ENCODE measurements at regions not wholly inside any gene's neighbourhood (a gene's known extent, or its start where the extent isn't known, plus 50 kb on each side); places are given as distances from the start of the nearest gene placed in this dataset.

- Histone ChIP-seq H3K79me1 (ENCODE audit: low read length) (no peaks in the 10 kb centered on the region), H3K4me1 (ENCODE audit: control insufficient read depth, low read depth, low read length) (no peaks in the 10 kb centered on the region), H3K36me3 (ENCODE audit: control insufficient read depth, insufficient read depth, low read length) (no peaks in the 10 kb centered on the region), H2BK120ac (ENCODE audit: low read depth, low read length) (no peak overlapping the region), H3K4me2 (ENCODE audit: low read length) (no peak overlapping the region), H3K23ac (ENCODE audit: low read length) (no peak overlapping the region), H3K9ac (ENCODE audit: low read length) (no peak overlapping the region), H2BK15ac (replicated peaks; ENCODE audit: low read depth) (no peak overlapping the region), H2BK5ac (ENCODE audit: low read length) (no peak overlapping the region), H4K8ac (ENCODE audit: low read depth, low read length) (no peak overlapping the region), H3K27ac (ENCODE audit: low read depth, low read length) (no peak overlapping the region), H3K79me2 (ENCODE audit: control insufficient read depth, insufficient read depth, low read length) (no peaks in the 10 kb centered on the region), H3K27me3 (ENCODE audit: insufficient read depth, low read length, poor library complexity) (no peaks in the 10 kb centered on the region), H3K4ac (ENCODE audit: low read depth, low read length) (no peak overlapping the region), H2AK5ac (ENCODE audit: low read length) (no peak overlapping the region), H3K56ac (ENCODE audit: low read length) (no peak overlapping the region), H4K5ac (ENCODE audit: low read length) (no peak overlapping the region), H3K18ac (ENCODE audit: low read length) (no peak overlapping the region), H3K4me3 (ENCODE audit: low read length) (no peak overlapping the region)
- DNase-seq: no peak
- no CpG with 5 or more reads among the region's 3 CpGs for WGBS (ENCODE audit: extremely low coverage, insufficient coverage, low lambda C conversion rate)
Observed at GRCh38 chr9:84439250-84439649, 98.7 kb upstream of the SLC28A3 start.

GRCh38 chr9:84442712-84443111 lies 102.2 kb upstream of the SLC28A3 start:
- no peak overlapping the region for H3K18ac ChIP-seq (ENCODE audit: low read length)
- no peak overlapping the region for H3K4me3 ChIP-seq (ENCODE audit: low read length)
- no peak overlapping the region for H2BK5ac ChIP-seq (ENCODE audit: low read length)
- no peaks in the 10 kb centered on the region for H3K79me1 ChIP-seq (ENCODE audit: low read length)
- no peak overlapping the region for H2AK5ac ChIP-seq (ENCODE audit: low read length)
- H3K4ac ChIP-seq (ENCODE audit: low read depth, low read length): no peak overlapping the region
- H3K4me2 ChIP-seq (ENCODE audit: low read length): no peak overlapping the region
- H2BK120ac ChIP-seq (ENCODE audit: low read depth, low read length): no peak overlapping the region
- no peak for DNase-seq
- no peaks in the 10 kb centered on the region for H3K36me3 ChIP-seq (ENCODE audit: control insufficient read depth, insufficient read depth, low read length)
- no peaks in the 10 kb centered on the region for H3K4me1 ChIP-seq (ENCODE audit: control insufficient read depth, low read depth, low read length)
- no peak overlapping the region for H3K56ac ChIP-seq (ENCODE audit: low read length)
- no peak overlapping the region for H2BK15ac ChIP-seq (replicated peaks; ENCODE audit: low read depth)
- H3K79me2 ChIP-seq (ENCODE audit: control insufficient read depth, insufficient read depth, low read length): no peaks in the 10 kb centered on the region
- H3K23ac ChIP-seq (ENCODE audit: low read length): no peak overlapping the region
- no peak overlapping the region for H4K5ac ChIP-seq (ENCODE audit: low read length)
- H4K8ac ChIP-seq (ENCODE audit: low read depth, low read length): no peak overlapping the region
- no CpG with 5 or more reads among the region's 6 CpGs for WGBS (ENCODE audit: extremely low coverage, insufficient coverage, low lambda C conversion rate)
- H3K27me3 ChIP-seq (ENCODE audit: insufficient read depth, low read length, poor library complexity): no peaks in the 10 kb centered on the region
- no peak overlapping the region for H3K9ac ChIP-seq (ENCODE audit: low read length)
- no peak overlapping the region for H3K27ac ChIP-seq (ENCODE audit: low read depth, low read length)

DNA sequence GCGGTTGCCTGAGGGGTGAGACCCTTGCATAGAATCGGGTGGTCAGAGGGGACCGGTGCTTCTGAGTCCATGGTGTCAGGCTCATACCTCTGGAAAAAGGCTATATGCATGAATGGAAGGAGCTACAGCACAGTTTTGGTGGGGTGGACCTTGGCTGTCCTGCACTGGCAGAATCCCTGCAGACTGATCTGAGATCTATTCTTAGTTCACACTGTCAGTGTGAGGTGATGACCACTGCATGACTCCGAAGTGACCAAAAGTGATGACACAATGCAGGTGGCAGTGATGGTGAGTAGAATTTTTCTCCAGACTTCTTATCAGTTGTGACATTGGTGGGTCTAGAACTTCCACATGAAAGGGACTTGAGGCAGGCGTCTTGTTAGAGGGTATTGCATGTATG lies 105.2 kb upstream of the SLC28A3 start:
- no peak overlapping the region for H4K5ac ChIP-seq (ENCODE audit: low read length)
- no peaks in the 10 kb centered on the region for H3K27me3 ChIP-seq (ENCODE audit: insufficient read depth, low read length, poor library complexity)
- no CpG with 5 or more reads among the region's 5 CpGs for WGBS (ENCODE audit: extremely low coverage, insufficient coverage, low lambda C conversion rate)
- H2AK5ac ChIP-seq (ENCODE audit: low read length): no peak overlapping the region
- H3K79me1 ChIP-seq (ENCODE audit: low read length): no peaks in the 10 kb centered on the region
- no peaks in the 10 kb centered on the region for H3K36me3 ChIP-seq (ENCODE audit: control insufficient read depth, insufficient read depth, low read length)
- no peak overlapping the region for H3K4me3 ChIP-seq (ENCODE audit: low read length)
- no peak overlapping the region for H3K4ac ChIP-seq (ENCODE audit: low read depth, low read length)
- no peak overlapping the region for H3K27ac ChIP-seq (ENCODE audit: low read depth, low read length)
- H3K4me1 ChIP-seq (ENCODE audit: control insufficient read depth, low read depth, low read length): no peaks in the 10 kb centered on the region
- no peaks in the 10 kb centered on the region for H3K79me2 ChIP-seq (ENCODE audit: control insufficient read depth, insufficient read depth, low read length)
- no peak for DNase-seq
- no peak overlapping the region for H3K18ac ChIP-seq (ENCODE audit: low read length)
- H2BK15ac ChIP-seq (replicated peaks; ENCODE audit: low read depth): no peak overlapping the region
- H4K8ac ChIP-seq (ENCODE audit: low read depth, low read length): no peak overlapping the region
- H3K4me2 ChIP-seq (ENCODE audit: low read length): no peak overlapping the region
- H2BK120ac ChIP-seq (ENCODE audit: low read depth, low read length): no peak overlapping the region
- H3K9ac ChIP-seq (ENCODE audit: low read length): no peak overlapping the region
- no peak overlapping the region for H3K23ac ChIP-seq (ENCODE audit: low read length)
- no peak overlapping the region for H2BK5ac ChIP-seq (ENCODE audit: low read length)
- H3K56ac ChIP-seq (ENCODE audit: low read length): no peak overlapping the region

GRCh38 chr9:84447305-84447704 lies 106.7 kb upstream of the SLC28A3 start:
- no peak for DNase-seq
- H4K8ac ChIP-seq (ENCODE audit: low read depth, low read length): no peak overlapping the region
- no peak overlapping the region for H2BK15ac ChIP-seq (replicated peaks; ENCODE audit: low read depth)
- H3K18ac ChIP-seq (ENCODE audit: low read length): no peak overlapping the region
- H2BK5ac ChIP-seq (ENCODE audit: low read length): no peak overlapping the region
- no peak overlapping the region for H2BK120ac ChIP-seq (ENCODE audit: low read depth, low read length)
- no peak overlapping the region for H4K5ac ChIP-seq (ENCODE audit: low read length)
- no peaks in the 10 kb centered on the region for H3K79me2 ChIP-seq (ENCODE audit: control insufficient read depth, insufficient read depth, low read length)
- WGBS (ENCODE audit: extremely low coverage, insufficient coverage, low lambda C conversion rate): no CpG with 5 or more reads among the region's 2 CpGs
- H3K23ac ChIP-seq (ENCODE audit: low read length): no peak overlapping the region
- no peak overlapping the region for H2AK5ac ChIP-seq (ENCODE audit: low read length)
- H3K4me3 ChIP-seq (ENCODE audit: low read length): no peak overlapping the region
- H3K36me3 ChIP-seq (ENCODE audit: control insufficient read depth, insufficient read depth, low read length): no peaks in the 10 kb centered on the region
- H3K79me1 ChIP-seq (ENCODE audit: low read length): no peaks in the 10 kb centered on the region
- no peaks in the 10 kb centered on the region for H3K4me1 ChIP-seq (ENCODE audit: control insufficient read depth, low read depth, low read length)
- H3K56ac ChIP-seq (ENCODE audit: low read length): no peak overlapping the region
- no peak overlapping the region for H3K9ac ChIP-seq (ENCODE audit: low read length)
- no peak overlapping the region for H3K4me2 ChIP-seq (ENCODE audit: low read length)
- H3K27ac ChIP-seq (ENCODE audit: low read depth, low read length): no peak overlapping the region
- no peak overlapping the region for H3K4ac ChIP-seq (ENCODE audit: low read depth, low read length)
- no peaks in the 10 kb centered on the region for H3K27me3 ChIP-seq (ENCODE audit: insufficient read depth, low read length, poor library complexity)

DNA sequence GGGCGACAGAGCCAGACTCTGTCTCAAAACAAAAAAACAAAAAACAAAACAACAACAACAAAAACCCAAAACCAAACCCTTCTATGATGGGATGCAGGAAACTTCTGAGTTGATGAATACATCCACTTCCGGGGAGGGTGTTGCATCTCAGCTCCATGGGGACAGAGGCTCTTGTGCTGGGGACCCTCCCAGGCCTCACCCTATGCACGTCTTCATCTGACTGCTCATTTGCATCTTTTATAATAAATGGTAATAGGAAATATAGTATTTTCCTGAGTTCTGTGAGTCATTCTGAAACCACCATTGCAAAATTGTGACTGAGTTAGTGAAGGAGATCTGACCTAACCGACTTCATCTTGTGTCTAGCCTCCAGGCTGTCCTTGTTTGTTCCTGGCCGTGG lies 109.5 kb upstream of the SLC28A3 start:
- no peak overlapping the region for H3K18ac ChIP-seq (ENCODE audit: low read length)
- H3K56ac ChIP-seq (ENCODE audit: low read length): no peak overlapping the region
- no peak overlapping the region for H3K4me3 ChIP-seq (ENCODE audit: low read length)
- no peak overlapping the region for H2BK5ac ChIP-seq (ENCODE audit: low read length)
- no peaks in the 10 kb centered on the region for H3K79me1 ChIP-seq (ENCODE audit: low read length)
- H4K5ac ChIP-seq (ENCODE audit: low read length): no peak overlapping the region
- no peak overlapping the region for H3K27ac ChIP-seq (ENCODE audit: low read depth, low read length)
- no CpG with 5 or more reads among the region's 5 CpGs for WGBS (ENCODE audit: extremely low coverage, insufficient coverage, low lambda C conversion rate)
- no peak overlapping the region for H3K23ac ChIP-seq (ENCODE audit: low read length)
- H4K8ac ChIP-seq (ENCODE audit: low read depth, low read length): no peak overlapping the region
- no peaks in the 10 kb centered on the region for H3K36me3 ChIP-seq (ENCODE audit: control insufficient read depth, insufficient read depth, low read length)
- no peaks in the 10 kb centered on the region for H3K79me2 ChIP-seq (ENCODE audit: control insufficient read depth, insufficient read depth, low read length)
- no peak overlapping the region for H3K9ac ChIP-seq (ENCODE audit: low read length)
- no peak overlapping the region for H2BK120ac ChIP-seq (ENCODE audit: low read depth, low read length)
- no peaks in the 10 kb centered on the region for H3K4me1 ChIP-seq (ENCODE audit: control insufficient read depth, low read depth, low read length)
- no peak for DNase-seq
- H3K4me2 ChIP-seq (ENCODE audit: low read length): no peak overlapping the region
- H3K4ac ChIP-seq (ENCODE audit: low read depth, low read length): no peak overlapping the region
- H2AK5ac ChIP-seq (ENCODE audit: low read length): no peak overlapping the region
- no peak overlapping the region for H2BK15ac ChIP-seq (replicated peaks; ENCODE audit: low read depth)
- no peaks in the 10 kb centered on the region for H3K27me3 ChIP-seq (ENCODE audit: insufficient read depth, low read length, poor library complexity)

GRCh38 chr9:84456527-84456926 lies 116.0 kb upstream of the SLC28A3 start:
- H2BK5ac ChIP-seq (ENCODE audit: low read length): no peak overlapping the region
- no peak overlapping the region for H2BK15ac ChIP-seq (replicated peaks; ENCODE audit: low read depth)
- H2BK120ac ChIP-seq (ENCODE audit: low read depth, low read length): no peak overlapping the region
- H4K8ac ChIP-seq (ENCODE audit: low read depth, low read length): no peak overlapping the region
- H3K79me1 ChIP-seq (ENCODE audit: low read length): no peaks in the 10 kb centered on the region
- H3K27ac ChIP-seq (ENCODE audit: low read depth, low read length): no peak overlapping the region
- no peaks in the 10 kb centered on the region for H3K36me3 ChIP-seq (ENCODE audit: control insufficient read depth, insufficient read depth, low read length)
- H3K9ac ChIP-seq (ENCODE audit: low read length): no peak overlapping the region
- no peak overlapping the region for H3K4me2 ChIP-seq (ENCODE audit: low read length)
- H3K23ac ChIP-seq (ENCODE audit: low read length): no peak overlapping the region
- no peaks in the 10 kb centered on the region for H3K79me2 ChIP-seq (ENCODE audit: control insufficient read depth, insufficient read depth, low read length)
- H3K27me3 ChIP-seq (ENCODE audit: insufficient read depth, low read length, poor library complexity): no peaks in the 10 kb centered on the region
- no peak overlapping the region for H2AK5ac ChIP-seq (ENCODE audit: low read length)
- no peak overlapping the region for H3K56ac ChIP-seq (ENCODE audit: low read length)
- no CpG with 5 or more reads among the region's 2 CpGs for WGBS (ENCODE audit: extremely low coverage, insufficient coverage, low lambda C conversion rate)
- H4K5ac ChIP-seq (ENCODE audit: low read length): no peak overlapping the region
- H3K18ac ChIP-seq (ENCODE audit: low read length): no peak overlapping the region
- no peak for DNase-seq
- no peaks in the 10 kb centered on the region for H3K4me1 ChIP-seq (ENCODE audit: control insufficient read depth, low read depth, low read length)
- H3K4me3 ChIP-seq (ENCODE audit: low read length): no peak overlapping the region
- no peak overlapping the region for H3K4ac ChIP-seq (ENCODE audit: low read depth, low read length)
